ENCODE measurements at regions not wholly inside any gene's neighbourhood (a gene's known extent, or its start where the extent isn't known, plus 50 kb on each side); places are given as distances from the start of the nearest gene placed in this dataset.

DNA sequence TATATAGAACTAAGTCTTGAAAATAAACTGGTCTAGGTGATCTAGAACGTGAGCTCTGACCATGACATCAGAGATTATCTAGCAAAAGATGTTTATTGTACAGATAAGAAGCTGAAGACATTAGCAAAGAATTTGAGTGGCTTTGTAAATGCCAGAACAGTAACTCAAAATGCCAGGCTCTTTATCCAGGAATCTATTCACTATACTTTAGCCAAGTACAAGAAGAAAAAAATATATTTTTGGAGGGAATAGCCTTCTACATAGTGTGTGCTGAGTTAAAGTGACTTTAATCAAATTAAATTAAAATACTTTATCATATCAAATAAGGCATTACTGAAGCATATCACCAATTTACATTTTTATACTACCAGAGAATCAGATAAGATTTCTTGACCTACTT, 132.6 kb upstream of the ITGA1 start:
- H3K27me3 Mint-ChIP-seq (ENCODE audit: unreplicated experiment) = no peaks in the 10 kb centered on the region
- no peaks in the 10 kb centered on the region for H3K36me3 Mint-ChIP-seq (ENCODE audit: low read depth, unreplicated experiment)
- TF ChIP-seq, protein P1, sequence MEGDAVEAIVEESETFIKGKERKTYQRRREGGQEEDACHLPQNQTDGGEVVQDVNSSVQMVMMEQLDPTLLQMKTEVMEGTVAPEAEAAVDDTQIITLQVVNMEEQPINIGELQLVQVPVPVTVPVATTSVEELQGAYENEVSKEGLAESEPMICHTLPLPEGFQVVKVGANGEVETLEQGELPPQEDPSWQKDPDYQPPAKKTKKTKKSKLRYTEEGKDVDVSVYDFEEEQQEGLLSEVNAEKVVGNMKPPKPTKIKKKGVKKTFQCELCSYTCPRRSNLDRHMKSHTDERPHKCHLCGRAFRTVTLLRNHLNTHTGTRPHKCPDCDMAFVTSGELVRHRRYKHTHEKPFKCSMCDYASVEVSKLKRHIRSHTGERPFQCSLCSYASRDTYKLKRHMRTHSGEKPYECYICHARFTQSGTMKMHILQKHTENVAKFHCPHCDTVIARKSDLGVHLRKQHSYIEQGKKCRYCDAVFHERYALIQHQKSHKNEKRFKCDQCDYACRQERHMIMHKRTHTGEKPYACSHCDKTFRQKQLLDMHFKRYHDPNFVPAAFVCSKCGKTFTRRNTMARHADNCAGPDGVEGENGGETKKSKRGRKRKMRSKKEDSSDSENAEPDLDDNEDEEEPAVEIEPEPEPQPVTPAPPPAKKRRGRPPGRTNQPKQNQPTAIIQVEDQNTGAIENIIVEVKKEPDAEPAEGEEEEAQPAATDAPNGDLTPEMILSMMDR (IDR thresholded peaks at IDR 0.05; ENCODE audit: unreplicated experiment) = no peak
- H3K9me3 Mint-ChIP-seq (ENCODE audit: unreplicated experiment) = no peaks in the 10 kb centered on the region
- H3K4me3 Mint-ChIP-seq (ENCODE audit: unreplicated experiment) = no peak overlapping the region
- H3K4me1 Mint-ChIP-seq (ENCODE audit: unreplicated experiment) = peaks cover 5% of the 10 kb centered on the region
- no peak overlapping the region for H3K27ac Mint-ChIP-seq (ENCODE audit: unreplicated experiment)
- no peak for DNase-seq (ENCODE audit: low spot score)

GRCh38 chr5:52656569-52657246, 131.0 kb upstream of the ITGA1 start:
- Mint-ChIP-seq H3K4me1 (ENCODE audit: unreplicated experiment) (peaks cover 5% of the 10 kb centered on the region), H3K36me3 (ENCODE audit: low read depth, unreplicated experiment) (no peaks in the 10 kb centered on the region), H3K4me3 (ENCODE audit: unreplicated experiment) (no peak overlapping the region), H3K27ac (ENCODE audit: unreplicated experiment) (no peak overlapping the region), H3K9me3 (ENCODE audit: unreplicated experiment) (no peaks in the 10 kb centered on the region), H3K27me3 (ENCODE audit: unreplicated experiment) (no peaks in the 10 kb centered on the region)
- TF ChIP-seq, protein P1 (IDR thresholded peaks at IDR 0.05; ENCODE audit: unreplicated experiment) = no peak
- DNase-seq (ENCODE audit: low spot score) = no peak

DNA sequence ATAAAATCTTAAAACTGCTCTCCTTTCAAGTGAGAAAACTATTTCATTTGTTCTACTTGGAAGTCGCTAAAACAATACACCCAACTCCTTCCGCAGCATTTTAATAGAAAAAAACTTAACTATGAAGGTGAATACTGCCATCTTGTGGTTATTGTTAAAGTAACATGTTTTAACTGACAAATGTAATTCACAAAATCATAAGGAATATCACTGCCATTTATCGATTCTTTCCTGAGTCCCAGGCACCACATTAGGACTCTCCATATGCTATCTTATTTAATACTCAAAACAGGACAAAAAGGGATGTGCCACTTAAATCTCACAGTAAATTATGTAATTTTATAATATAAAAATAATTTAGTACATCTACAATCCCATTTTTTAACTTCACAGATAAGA, 130.5 kb upstream of the ITGA1 start:
- Mint-ChIP-seq H3K4me1 (ENCODE audit: unreplicated experiment) (peaks cover 5% of the 10 kb centered on the region), H3K27ac (ENCODE audit: unreplicated experiment) (no peak overlapping the region), H3K4me3 (ENCODE audit: unreplicated experiment) (no peak overlapping the region), H3K36me3 (ENCODE audit: low read depth, unreplicated experiment) (no peaks in the 10 kb centered on the region), H3K9me3 (ENCODE audit: unreplicated experiment) (no peaks in the 10 kb centered on the region), H3K27me3 (ENCODE audit: unreplicated experiment) (no peaks in the 10 kb centered on the region)
- no peak for DNase-seq (ENCODE audit: low spot score)
- TF ChIP-seq, protein P1 (IDR thresholded peaks at IDR 0.05; ENCODE audit: unreplicated experiment) = peak; percentile 78

GRCh38 chr5:52658246-52658645, 129.5 kb upstream of the ITGA1 start:
- Mint-ChIP-seq H3K4me1 (ENCODE audit: unreplicated experiment) (peaks cover under 1% of the 10 kb centered on the region), H3K27me3 (ENCODE audit: unreplicated experiment) (no peaks in the 10 kb centered on the region), H3K27ac (ENCODE audit: unreplicated experiment) (no peak overlapping the region), H3K36me3 (ENCODE audit: low read depth, unreplicated experiment) (no peaks in the 10 kb centered on the region), H3K4me3 (ENCODE audit: unreplicated experiment) (no peak overlapping the region), H3K9me3 (ENCODE audit: unreplicated experiment) (no peaks in the 10 kb centered on the region)
- TF ChIP-seq, protein P1 (IDR thresholded peaks at IDR 0.05; ENCODE audit: unreplicated experiment) = no peak
- no peak for DNase-seq (ENCODE audit: low spot score)

GRCh38 chr5:52660621-52661020, 127.1 kb upstream of the ITGA1 start:
- no peak for DNase-seq (ENCODE audit: low spot score)
- no peaks in the 10 kb centered on the region for H3K9me3 Mint-ChIP-seq (ENCODE audit: unreplicated experiment)
- H3K27ac Mint-ChIP-seq (ENCODE audit: unreplicated experiment) = no peak overlapping the region
- TF ChIP-seq, protein P1 (IDR thresholded peaks at IDR 0.05; ENCODE audit: unreplicated experiment) = no peak
- no peaks in the 10 kb centered on the region for H3K27me3 Mint-ChIP-seq (ENCODE audit: unreplicated experiment)
- no peak overlapping the region for H3K4me3 Mint-ChIP-seq (ENCODE audit: unreplicated experiment)
- no peaks in the 10 kb centered on the region for H3K4me1 Mint-ChIP-seq (ENCODE audit: unreplicated experiment)
- H3K36me3 Mint-ChIP-seq (ENCODE audit: low read depth, unreplicated experiment) = no peaks in the 10 kb centered on the region

Data from endothelial cell (in vitro differentiated cells).